HEK293T (cell line): ENCODE measurements at regions not wholly inside any gene's neighbourhood (a gene's known extent, or its start where the extent isn't known, plus 50 kb on each side); places are given as distances from the start of the nearest gene placed in this dataset.

Source experiments
- CTCF ChIA-PET: fragments of 350-600 bp; formaldehyde crosslinking; extraction: SDS; loops from one replicate; lab custom pipeline; 2021; ENCODE audit warnings: antibody characterized with exemption, inconsistent platforms; lab: Yijun Ruan, JAX
- POLR2A ChIA-PET: fragments of 350-600 bp; formaldehyde crosslinking; extraction: SDS; loops from one replicate; lab custom pipeline; 2020; ENCODE audit warnings: antibody characterized with exemption, inconsistent platforms; lab: Yijun Ruan, JAX
- DNase-seq: peaks from one replicate; pipeline ENCODE4 v3.0.0; 2012; ENCODE audit warnings: mixed read lengths; ENCODE audit errors: extremely low spot score
- ARNT ChIP-seq: fragments of 450-650 bp; IDR thresholded peaks from 2 replicates; pipeline ENCODE4 v1.6.1; 2017; ENCODE audit warnings: mild to moderate bottlenecking
- BHLHE40 ChIP-seq: fragments of 450-650 bp; IDR thresholded peaks from 2 replicates; pipeline ENCODE4 v1.6.1; 2016; ENCODE audit warnings: mild to moderate bottlenecking, moderate library complexity, borderline replicate concordance
- CTBP1 ChIP-seq: fragments of 450-650 bp; IDR thresholded peaks from 2 replicates; pipeline ENCODE4 v1.6.1; 2016; ENCODE audit warnings: borderline replicate concordance
- ELF4 ChIP-seq: fragments of 450-650 bp; IDR thresholded peaks from 2 replicates; pipeline ENCODE4 v1.6.1; 2017; ENCODE audit warnings: antibody characterized with exemption
- FOXA1 ChIP-seq: fragments of 450-650 bp; IDR thresholded peaks from 2 replicates; pipeline ENCODE4 v1.6.1; 2016; ENCODE audit warnings: mild to moderate bottlenecking
- FOXK2 ChIP-seq: fragments of 450-650 bp; IDR thresholded peaks from 2 replicates; pipeline ENCODE4 v1.6.1; 2016; ENCODE audit warnings: mild to moderate bottlenecking
- FOXM1 ChIP-seq: fragments of 450-650 bp; IDR thresholded peaks from 2 replicates; pipeline ENCODE4 v1.6.1; 2017; ENCODE audit warnings: mild to moderate bottlenecking, borderline replicate concordance
- HDGF ChIP-seq: fragments of 450-650 bp; IDR thresholded peaks from 2 replicates; pipeline ENCODE4 v1.6.1; 2017; ENCODE audit warnings: antibody characterized with exemption, borderline replicate concordance
- L3MBTL2 ChIP-seq: fragments of 450-650 bp; conservative IDR thresholded peaks from 2 replicates; pipeline ENCODE4 v1.6.1; 2016; ENCODE audit warnings: mild to moderate bottlenecking
- LEF1 ChIP-seq: fragments of 450-650 bp; IDR thresholded peaks from 2 replicates; pipeline ENCODE4 v1.6.1; 2017; ENCODE audit warnings: mild to moderate bottlenecking, borderline replicate concordance
- NFRKB ChIP-seq: fragments of 450-650 bp; IDR thresholded peaks from 2 replicates; pipeline ENCODE4 v1.6.1; 2016; ENCODE audit warnings: mild to moderate bottlenecking, moderate library complexity
- PKNOX1 ChIP-seq: fragments of 450-650 bp; IDR thresholded peaks from 2 replicates; pipeline ENCODE4 v1.6.1; 2016
- SP1 ChIP-seq: fragments of 450-650 bp; IDR thresholded peaks from 2 replicates; pipeline ENCODE4 v1.6.1; 2017
- SUZ12 ChIP-seq: fragments of 450-650 bp; IDR thresholded peaks from 2 replicates; pipeline ENCODE4 v1.6.1; 2016; ENCODE audit warnings: mild to moderate bottlenecking
- TARDBP ChIP-seq: fragments of 450-650 bp; IDR thresholded peaks from 2 replicates; pipeline ENCODE4 v1.6.1; 2016
- ZNF384 ChIP-seq: fragments of 450-650 bp; IDR thresholded peaks from 2 replicates; pipeline ENCODE4 v1.6.1; 2016

- ChIA-PET POLR2A (no interaction called here), CTCF (no interaction called here)
- no peak for DNase-seq
- TF ChIP-seq BHLHE40 (no peak), NFRKB (no peak), CTBP1 (no peak), SP1 (no peak), PKNOX1 (no peak), ARNT (no peak), SUZ12 (no peak), HDGF (no peak), TARDBP (no peak), ELF4 (no peak), FOXA1 (no peak), FOXK2 (no peak), L3MBTL2 (no peak), FOXM1 (no peak), ZNF384 (no peak), LEF1 (no peak)
Measured at GRCh38 chr5:124466011-124466410, 280.4 kb downstream of the ZNF608 start.

GRCh38 chr5:124463851-124464250 is 282.6 kb downstream of the ZNF608 start:
- CTCF ChIA-PET, result no interaction called here
- POLR2A ChIA-PET, result no interaction called here

GRCh38 chr5:124462751-124463150 is 283.7 kb downstream of the ZNF608 start:
- CTCF ChIA-PET, result no interaction called here

More at GRCh38 chr5:124463851-124464250, 282.6 kb downstream of the ZNF608 start:
- DNase-seq, result no peak
- TF ChIP-seq LEF1 (no peak), SUZ12 (no peak)

GRCh38 chr5:124461941-124462340 is 284.5 kb downstream of the ZNF608 start:
- ChIA-PET CTCF (no interaction called here), POLR2A (no interaction called here)

More at GRCh38 chr5:124462751-124463150, 283.7 kb downstream of the ZNF608 start:
- DNase-seq, result no peak
- no peak for TF ChIP-seq NFRKB
- POLR2A ChIA-PET, result no interaction called here

GRCh38 chr5:124461157-124461556 is 285.3 kb downstream of the ZNF608 start:
- POLR2A ChIA-PET, result no interaction called here
- CTCF ChIA-PET, result interaction anchor here (0.6 kb wide), 1 partner anchor 791 kb away, joined by 3 read pairs; no protein-coding TSS in a partner anchor

More at GRCh38 chr5:124461941-124462340, 284.5 kb downstream of the ZNF608 start:
- no peak for DNase-seq
- TF ChIP-seq SUZ12 (no peak), TARDBP (no peak), FOXM1 (no peak), NFRKB (no peak), HDGF (no peak), PKNOX1 (no peak), ZNF384 (no peak), CTBP1 (no peak), FOXK2 (no peak), L3MBTL2 (no peak), SP1 (no peak)

GRCh38 chr5:124460642-124461041 is 285.8 kb downstream of the ZNF608 start:
- CTCF ChIA-PET, result no interaction called here
- DNase-seq, result no peak
- TF ChIP-seq L3MBTL2 (no peak), ELF4 (no peak), TARDBP (no peak), LEF1 (no peak), PKNOX1 (no peak), NFRKB (no peak), ZNF384 (no peak), FOXK2 (no peak), FOXM1 (no peak), SUZ12 (no peak), ARNT (no peak), SP1 (no peak), BHLHE40 (no peak), HDGF (no peak)
- POLR2A ChIA-PET, result no interaction called here

More at GRCh38 chr5:124461157-124461556, 285.3 kb downstream of the ZNF608 start:
- DNase-seq, result no peak
- TF ChIP-seq PKNOX1, result no peak
